ENCODE measurements at regions not wholly inside any gene's neighbourhood (a gene's known extent, or its start where the extent isn't known, plus 50 kb on each side); places are given as distances from the start of the nearest gene placed in this dataset.

GRCh38 chr6:2547355-2547754 lies 203.4 kb downstream of the MYLK4 start:
- in situ Hi-C loops (cut with HindIII; ENCODE audit: extremely low pct_ligation_motif_present, low pct_unique_long_range_greater_than_20kb), result no loop called here
- ATAC-seq (no peak), DNase-seq (ENCODE audit: low spot score) (no peak), FAIRE-seq (no peak)
- H3K27me3 ChIP-seq (ENCODE audit: control insufficient read depth in 1 of 2, insufficient read depth in 2 of 2, low read length in 2 of 2), result peaks cover 0 to 16% of the 10 kb centered on the region in 2 experiments; a peak in 2 of 5 replicates
- H3K4me1 ChIP-seq (ENCODE audit: insufficient read depth, low read length), result peaks cover 20% of the 10 kb centered on the region
- no peaks in the 10 kb centered on the region for H3K9me3 ChIP-seq (ENCODE audit: low read length)
- CTCF ChIA-PET (ENCODE audit: low intra/inter-chr PET ratio, low total read pairs), result no interaction called here
- 0 out of 2 replicates have a peak, but pooled peaks have one; percentile 10 for TF ChIP-seq CEBPB (IDR thresholded peaks at IDR 0.05; ENCODE audit: borderline replicate concordance, low read depth, low read length)
- TF ChIP-seq HOXA3 (CRISPR knock-in tag; IDR thresholded peaks at IDR 0.05), result no peak
- H3K36me3 ChIP-seq (replicated peaks in 1 of 2; ENCODE audit: control insufficient read depth in 1 of 2, insufficient read depth in 2 of 2, low read length in 2 of 2), result no peaks in the 10 kb centered on the region
- H3K4me2 ChIP-seq (ENCODE audit: low read depth, low read length), result no peak overlapping the region
- H3K27ac ChIP-seq (ENCODE audit: extremely low read length, insufficient read depth, low read length), result no peak overlapping the region
- BruUV-seq (replicated peaks), result no TSS peak
- no peak overlapping the region for H3K9ac ChIP-seq (ENCODE audit: insufficient read depth, low read depth, low read length)
- no peaks in the 10 kb centered on the region for H3K79me2 ChIP-seq (ENCODE audit: insufficient read depth, low read length)
- H2AFZ ChIP-seq (ENCODE audit: low read length), result no peak overlapping the region
- POLR2A ChIA-PET, result no interaction called here
- intact Hi-C loops (cut with micrococcal nuclease; ENCODE audit: unreplicated experiment), result no loop called here
- H3K4me3 ChIP-seq (replicated peaks in 1 of 3; ENCODE audit: insufficient read depth in 1 of 3, low read depth in 2 of 3, low read length in 3 of 3), result no peak overlapping the region
- H4K20me1 ChIP-seq (ENCODE audit: insufficient read depth, low read length), result no peaks in the 10 kb centered on the region
- WGBS (ENCODE audit: low lambda C conversion rate), result 38% methylated on average over 4 of the region's 4 CpGs

- no peak for TF ChIP-seq TFE3 (CRISPR knock-in tag; IDR thresholded peaks at IDR 0.05)
- Histone ChIP-seq H4K20me1 (ENCODE audit: insufficient read depth, low read length) (no peaks in the 10 kb centered on the region), H3K4me3 (replicated peaks in 1 of 3; ENCODE audit: insufficient read depth in 1 of 3, low read depth in 2 of 3, low read length in 3 of 3) (no peak overlapping the region), H3K4me1 (ENCODE audit: insufficient read depth, low read length) (peaks cover 25% of the 10 kb centered on the region), H3K27ac (ENCODE audit: extremely low read length, insufficient read depth, low read length) (no peak overlapping the region), H3K9ac (ENCODE audit: insufficient read depth, low read depth, low read length) (no peak overlapping the region), H3K27me3 (ENCODE audit: control insufficient read depth in 1 of 2, insufficient read depth in 2 of 2, low read length in 2 of 2) (peaks cover 0 to 16% of the 10 kb centered on the region in 2 experiments; a peak in 2 of 5 replicates), H2AFZ (ENCODE audit: low read length) (no peak overlapping the region), H3K36me3 (replicated peaks in 1 of 2; ENCODE audit: control insufficient read depth in 1 of 2, insufficient read depth in 2 of 2, low read length in 2 of 2) (no peaks in the 10 kb centered on the region), H3K4me2 (ENCODE audit: low read depth, low read length) (no peak overlapping the region), H3K79me2 (ENCODE audit: insufficient read depth, low read length) (no peaks in the 10 kb centered on the region), H3K9me3 (ENCODE audit: low read length) (no peaks in the 10 kb centered on the region)
- BruUV-seq (replicated peaks), result no TSS peak
- intact Hi-C loops (cut with micrococcal nuclease; ENCODE audit: unreplicated experiment) (no loop called here), in situ Hi-C loops (cut with HindIII; ENCODE audit: extremely low pct_ligation_motif_present, low pct_unique_long_range_greater_than_20kb) (no loop called here)
- WGBS (ENCODE audit: low lambda C conversion rate), result 39% methylated on average over 8 of the region's 8 CpGs
- FAIRE-seq, result no peak
- ChIA-PET CTCF (ENCODE audit: low intra/inter-chr PET ratio, low total read pairs) (no interaction called here), POLR2A (no interaction called here)
- ATAC-seq, result no peak
- no peak for DNase-seq (ENCODE audit: low spot score)
These were observed 203.8 kb downstream of the MYLK4 start for GRCh38 chr6:2546901-2547300.
